Ishikawa (cell line): ENCODE measurements at regions not wholly inside any gene's neighbourhood (a gene's known extent, or its start where the extent isn't known, plus 50 kb on each side); places are given as distances from the start of the nearest gene placed in this dataset.

Source experiments
- CEBPB ChIP-seq: IDR thresholded peaks from 2 replicates; pipeline ENCODE4 v1.6.1; 2012
- CREB1 ChIP-seq: IDR thresholded peaks from 2 replicates; pipeline ENCODE4 v1.6.1; 2012; ENCODE audit warnings: low read depth
- EGR1 ChIP-seq: IDR thresholded peaks from 2 replicates; pipeline ENCODE4 v1.6.1; 2012
- EP300 ChIP-seq: IDR thresholded peaks from 2 replicates; pipeline ENCODE4 v1.6.1; 2012; ENCODE audit warnings: borderline replicate concordance
- FOXM1 ChIP-seq: IDR thresholded peaks from 2 replicates; pipeline ENCODE4 v1.6.1; 2012; ENCODE audit warnings: low read depth, borderline replicate concordance
- MAX ChIP-seq: IDR thresholded peaks from 2 replicates; pipeline ENCODE4 v1.6.1; 2012
- NFIC ChIP-seq: IDR thresholded peaks from 2 replicates; pipeline ENCODE4 v1.6.1; 2012
- RAD21 ChIP-seq: IDR thresholded peaks from 2 replicates; pipeline ENCODE4 v1.6.1; 2012; ENCODE audit warnings: low read depth
- TAF1 ChIP-seq: IDR thresholded peaks from 2 replicates; pipeline ENCODE4 v1.6.1; 2012; ENCODE audit warnings: low read depth, mild to moderate bottlenecking
- TCF12 ChIP-seq: IDR thresholded peaks from 2 replicates; pipeline ENCODE4 v1.6.1; 2012; ENCODE audit warnings: low read depth
- TEAD4 ChIP-seq: IDR thresholded peaks from 2 replicates; pipeline ENCODE4 v1.6.1; 2012
- YY1 ChIP-seq: IDR thresholded peaks from 2 replicates; pipeline ENCODE4 v1.6.1; 2012; ENCODE audit warnings: low read depth
- ZBTB7A ChIP-seq: IDR thresholded peaks from 2 replicates; pipeline ENCODE4 v1.6.1; 2012; ENCODE audit warnings: low read depth
- TF ChIP-seq, protein P1 (sequence below): IDR thresholded peaks from 2 replicates; pipeline ENCODE4 v1.6.1; 2012; ENCODE audit warnings: low read depth, mild to moderate bottlenecking
- TF ChIP-seq, protein P2 (sequence below): IDR thresholded peaks from 2 replicates; pipeline ENCODE4 v1.6.1; 2012

DNA sequence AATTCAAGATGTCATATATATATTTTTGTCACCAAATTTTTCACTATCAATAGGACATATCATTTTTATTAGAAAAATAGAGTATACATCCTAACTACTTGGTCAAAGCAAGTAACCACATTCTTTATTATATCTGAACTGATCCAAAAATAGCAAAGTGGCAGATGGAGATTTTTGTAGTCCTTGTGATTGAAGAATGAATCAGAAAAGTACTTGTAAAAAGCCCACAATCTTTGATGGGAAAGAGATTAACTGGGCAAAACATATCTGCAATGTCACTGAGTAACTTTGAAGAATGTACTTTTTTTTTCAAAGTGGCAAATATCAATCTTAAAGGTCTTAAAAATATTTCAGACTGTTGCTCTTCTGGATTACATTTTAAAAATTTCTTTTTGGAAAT, 1040.6 kb upstream of the SEMA6A start:
- TF ChIP-seq, protein P1, sequence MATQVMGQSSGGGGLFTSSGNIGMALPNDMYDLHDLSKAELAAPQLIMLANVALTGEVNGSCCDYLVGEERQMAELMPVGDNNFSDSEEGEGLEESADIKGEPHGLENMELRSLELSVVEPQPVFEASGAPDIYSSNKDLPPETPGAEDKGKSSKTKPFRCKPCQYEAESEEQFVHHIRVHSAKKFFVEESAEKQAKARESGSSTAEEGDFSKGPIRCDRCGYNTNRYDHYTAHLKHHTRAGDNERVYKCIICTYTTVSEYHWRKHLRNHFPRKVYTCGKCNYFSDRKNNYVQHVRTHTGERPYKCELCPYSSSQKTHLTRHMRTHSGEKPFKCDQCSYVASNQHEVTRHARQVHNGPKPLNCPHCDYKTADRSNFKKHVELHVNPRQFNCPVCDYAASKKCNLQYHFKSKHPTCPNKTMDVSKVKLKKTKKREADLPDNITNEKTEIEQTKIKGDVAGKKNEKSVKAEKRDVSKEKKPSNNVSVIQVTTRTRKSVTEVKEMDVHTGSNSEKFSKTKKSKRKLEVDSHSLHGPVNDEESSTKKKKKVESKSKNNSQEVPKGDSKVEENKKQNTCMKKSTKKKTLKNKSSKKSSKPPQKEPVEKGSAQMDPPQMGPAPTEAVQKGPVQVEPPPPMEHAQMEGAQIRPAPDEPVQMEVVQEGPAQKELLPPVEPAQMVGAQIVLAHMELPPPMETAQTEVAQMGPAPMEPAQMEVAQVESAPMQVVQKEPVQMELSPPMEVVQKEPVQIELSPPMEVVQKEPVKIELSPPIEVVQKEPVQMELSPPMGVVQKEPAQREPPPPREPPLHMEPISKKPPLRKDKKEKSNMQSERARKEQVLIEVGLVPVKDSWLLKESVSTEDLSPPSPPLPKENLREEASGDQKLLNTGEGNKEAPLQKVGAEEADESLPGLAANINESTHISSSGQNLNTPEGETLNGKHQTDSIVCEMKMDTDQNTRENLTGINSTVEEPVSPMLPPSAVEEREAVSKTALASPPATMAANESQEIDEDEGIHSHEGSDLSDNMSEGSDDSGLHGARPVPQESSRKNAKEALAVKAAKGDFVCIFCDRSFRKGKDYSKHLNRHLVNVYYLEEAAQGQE: no peak
- TF ChIP-seq MAX (no peak), TEAD4 (no peak), ZBTB7A (no peak), NFIC (no peak), YY1 (no peak), TCF12 (no peak), CREB1 (no peak), RAD21 (no peak), CEBPB (no peak), FOXM1 (no peak), EGR1 (no peak), EP300 (no peak), TAF1 (no peak)
- TF ChIP-seq, protein P2, sequence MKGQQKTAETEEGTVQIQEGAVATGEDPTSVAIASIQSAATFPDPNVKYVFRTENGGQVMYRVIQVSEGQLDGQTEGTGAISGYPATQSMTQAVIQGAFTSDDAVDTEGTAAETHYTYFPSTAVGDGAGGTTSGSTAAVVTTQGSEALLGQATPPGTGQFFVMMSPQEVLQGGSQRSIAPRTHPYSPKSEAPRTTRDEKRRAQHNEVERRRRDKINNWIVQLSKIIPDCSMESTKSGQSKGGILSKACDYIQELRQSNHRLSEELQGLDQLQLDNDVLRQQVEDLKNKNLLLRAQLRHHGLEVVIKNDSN: no peak

DNA sequence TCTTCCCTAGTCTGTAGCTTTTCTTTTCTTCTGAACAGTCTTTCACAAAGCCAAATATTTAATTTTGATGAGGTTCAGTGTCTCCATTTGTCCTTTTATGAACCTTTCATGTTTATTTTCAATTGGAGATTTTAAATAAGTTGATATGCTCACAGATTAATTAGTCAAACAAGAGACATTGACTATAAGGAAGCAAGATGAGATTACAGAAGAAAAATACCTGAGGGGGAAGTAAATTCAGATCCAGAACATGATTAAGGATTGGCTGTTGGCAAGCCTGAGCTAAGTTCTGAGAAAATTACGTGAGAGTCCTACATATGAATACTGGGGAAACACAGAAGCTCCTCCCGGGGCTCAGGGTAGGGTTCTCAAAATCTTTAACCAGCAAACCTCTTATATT, 1039.8 kb upstream of the SEMA6A start:
- TF ChIP-seq RAD21: no peak
- no peak for TF ChIP-seq TEAD4
- no peak for TF ChIP-seq MAX
- no peak for TF ChIP-seq NFIC
- no peak for TF ChIP-seq YY1
- TF ChIP-seq, protein P1: no peak
- TF ChIP-seq FOXM1: no peak
- no peak for TF ChIP-seq TCF12
- no peak for TF ChIP-seq CEBPB
- TF ChIP-seq EP300: no peak

GRCh38 chr5:117604845-117605244, 1030.2 kb upstream of the SEMA6A start:
- TF ChIP-seq EGR1 (no peak), EP300 (no peak), CEBPB (no peak), RAD21 (no peak), TCF12 (no peak)
- TF ChIP-seq, protein P1: no peak

DNA sequence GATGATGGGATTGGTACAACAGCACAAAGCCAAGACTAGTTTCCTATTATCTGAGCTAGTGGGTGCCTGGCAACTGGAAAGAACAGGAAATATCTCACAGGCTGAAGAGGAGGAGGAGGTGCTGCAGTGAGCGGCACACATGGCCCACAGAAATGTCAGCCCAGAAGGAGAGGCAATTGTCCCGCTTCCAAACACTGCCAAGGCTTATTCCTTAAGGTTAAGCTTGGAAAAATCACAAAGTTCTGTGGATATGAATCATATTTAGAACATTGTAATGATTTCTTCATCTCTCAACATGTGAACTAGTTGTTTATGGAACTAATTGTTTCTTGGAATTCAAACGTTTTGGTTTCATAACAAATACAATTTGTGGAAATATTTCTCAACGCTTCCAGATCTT, 1019.5 kb upstream of the SEMA6A start:
- TF ChIP-seq TEAD4 (no peak), RAD21 (no peak), CREB1 (no peak), FOXM1 (no peak), EP300 (no peak), NFIC (no peak), ZBTB7A (no peak), TAF1 (no peak), YY1 (no peak), TCF12 (no peak), EGR1 (no peak), CEBPB (no peak), MAX (no peak)
- TF ChIP-seq, protein P1: no peak
- TF ChIP-seq, protein P2: no peak
